Left cardiac atrium (tissue), 4 donors: ENCODE measurements at regions not wholly inside any gene's neighbourhood (a gene's known extent, or its start where the extent isn't known, plus 50 kb on each side); places are given as distances from the start of the nearest gene placed in this dataset.
"Not testable (repeated sequence)": the region's sequence is repeated elsewhere in the genome, so short reads cannot be mapped to it uniquely, and the experiment has no call there.

Source experiments
- ATAC-seq, 2 donors: fragments of 200-7000 bp; cut with Tn5 transposase; one replicate each; pipeline ENCODE4 v1.9.1; 2020; ENCODE audit warnings: mild to moderate bottlenecking in 2 of 2, moderate library complexity in 2 of 2
- DNase-seq: peaks from one replicate; pipeline ENCODE4 v3.0.0-alpha.2; 2020
- intact Hi-C, 2 donors: fragments of 100-400 bp; cut with DNase I; formaldehyde crosslinking; loops; one replicate each; pipeline versions ENCODE4 v1.14.1 to v1.15.1; 2022 to 2023
- donor health status: DM: no; HTN: yes; CAD: no.
- donor health status: DM: no; HTN: yes; CAD: no; lungs with severe emphysema.
- donor health status: DM: yes; HTN: yes; CAD: no.
- donor health status: Dilated cardiomyopathy.

GRCh38 chr2:160751021-160751420, 257.4 kb upstream of the RBMS1 start:
- DNase-seq, result no peak
- intact Hi-C loops, result no loop called here
- peak in 1 of 2 donors; percentile 43 for ATAC-seq

- ATAC-seq (no peak), DNase-seq (no peak)
- intact Hi-C loops, result no loop called here
These were observed 259.1 kb upstream of the RBMS1 start for GRCh38 chr2:160752475-160753330.

GRCh38 chr2:160753331-160753654, 259.7 kb upstream of the RBMS1 start:
- ATAC-seq (no peak), DNase-seq (no peak)
- intact Hi-C loops, result no loop called here

- DNase-seq (no peak), ATAC-seq (no peak)
- intact Hi-C loops, result no loop called here
These were observed 260.4 kb upstream of the RBMS1 start for GRCh38 chr2:160753960-160754359.

GRCh38 chr2:160756481-160756880, 262.9 kb upstream of the RBMS1 start:
- no peak for ATAC-seq
- DNase-seq, result no peak
- intact Hi-C loops, result no loop called here

- DNase-seq, ATAC-seq, intact Hi-C loops: not testable (repeated sequence)
These were observed 269.0 kb upstream of the RBMS1 start for GRCh38 chr2:160762493-160763128.

GRCh38 chr2:160783474-160783873, 289.9 kb upstream of the RBMS1 start:
- intact Hi-C loops, result no loop called here
- DNase-seq, result no peak

GRCh38 chr2:160784034-160784433, 290.4 kb upstream of the RBMS1 start:
- DNase-seq, result no peak
- ATAC-seq, result no peak
- intact Hi-C loops, result no loop called here

More at GRCh38 chr2:160783474-160783873, 289.9 kb upstream of the RBMS1 start:
- no peak for ATAC-seq

GRCh38 chr2:160790738-160791137, 297.1 kb upstream of the RBMS1 start:
- intact Hi-C loops, result no loop called here
- ATAC-seq (no peak), DNase-seq (no peak)

GRCh38 chr2:160791884-160792283, 298.3 kb upstream of the RBMS1 start:
- intact Hi-C loops, result no loop called here
- ATAC-seq (no peak), DNase-seq (no peak)

GRCh38 chr2:160792837-160793236, 299.2 kb upstream of the RBMS1 start:
- DNase-seq (no peak), ATAC-seq (no peak)
- intact Hi-C loops, result no loop called here

GRCh38 chr2:160794926-160795325, 301.3 kb upstream of the RBMS1 start:
- no peak for DNase-seq
- no peak for ATAC-seq
- intact Hi-C loops, result no loop called here

GRCh38 chr2:160803881-160804280, 310.3 kb upstream of the RBMS1 start:
- DNase-seq, result no peak
- intact Hi-C loops, result no loop called here
- no peak for ATAC-seq

- DNase-seq (no peak), ATAC-seq (no peak)
- intact Hi-C loops, result no loop called here
These were observed 316.8 kb upstream of the RBMS1 start for GRCh38 chr2:160810406-160810805.

- intact Hi-C loops, result no loop called here
- DNase-seq (no peak), ATAC-seq (no peak)
These were observed 319.4 kb upstream of the RBMS1 start for GRCh38 chr2:160812830-160813505.

- ATAC-seq, result peak in 1 of 2 donors; percentile 30
These were observed 319.9 kb upstream of the RBMS1 start for GRCh38 chr2:160813506-160813858.

GRCh38 chr2:160816916-160817499, 323.4 kb upstream of the RBMS1 start:
- intact Hi-C loops, result no loop called here
- no peak for DNase-seq
- ATAC-seq, result no peak

More at GRCh38 chr2:160813506-160813858, 319.9 kb upstream of the RBMS1 start:
- intact Hi-C loops, result no loop called here
- no peak for DNase-seq

- intact Hi-C loops, result no loop called here
- ATAC-seq, result no peak
- DNase-seq, result no peak
These were observed 327.1 kb upstream of the RBMS1 start for GRCh38 chr2:160820691-160821090.

- DNase-seq (no peak), ATAC-seq (no peak)
- intact Hi-C loops, result no loop called here
These were observed 328.4 kb upstream of the RBMS1 start for GRCh38 chr2:160822006-160822405.

- ATAC-seq (no peak), DNase-seq (no peak)
- intact Hi-C loops, result no loop called here
These were observed 331.8 kb upstream of the RBMS1 start for GRCh38 chr2:160825433-160825832.
